HG03175 (cell line): ENCODE measurements at regions not wholly inside any gene's neighbourhood (a gene's known extent, or its start where the extent isn't known, plus 50 kb on each side); places are given as distances from the start of the nearest gene placed in this dataset.
"Not testable (repeated sequence)": the region's sequence is repeated elsewhere in the genome, so short reads cannot be mapped to it uniquely, and the experiment has no call there.

Experiments
- ATAC-seq: cut with Tn5 transposase; IDR thresholded peaks from one replicate; pipeline ENCODE4 v1.9.1; 2021; ENCODE audit warnings: mild to moderate bottlenecking, moderate library complexity; ENCODE audit not compliant: unreplicated experiment

DNA sequence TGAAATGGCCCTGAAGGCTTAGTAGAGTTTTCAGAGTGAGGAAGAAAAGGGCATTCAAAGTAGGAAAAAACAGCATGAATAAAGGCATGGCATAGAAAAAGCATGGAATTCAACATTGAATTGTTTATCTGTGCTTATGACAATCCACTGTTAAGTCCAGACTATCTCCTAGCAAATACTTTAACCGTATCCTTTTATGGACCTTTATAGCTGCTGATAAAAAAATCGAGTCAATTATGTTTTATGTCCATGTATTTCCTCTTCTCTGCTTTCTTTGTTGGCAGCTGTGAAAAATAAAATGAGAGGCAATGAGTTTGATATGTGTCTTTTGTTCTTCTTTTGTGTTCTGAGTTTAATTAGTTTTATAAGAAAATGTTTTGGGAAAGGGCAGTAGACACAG lies 70.4 kb downstream of the TDRD15 start:
- no peak for ATAC-seq

GRCh38 chr2:21194858-21195271 lies 71.1 kb downstream of the TDRD15 start:
- ATAC-seq = no peak

DNA sequence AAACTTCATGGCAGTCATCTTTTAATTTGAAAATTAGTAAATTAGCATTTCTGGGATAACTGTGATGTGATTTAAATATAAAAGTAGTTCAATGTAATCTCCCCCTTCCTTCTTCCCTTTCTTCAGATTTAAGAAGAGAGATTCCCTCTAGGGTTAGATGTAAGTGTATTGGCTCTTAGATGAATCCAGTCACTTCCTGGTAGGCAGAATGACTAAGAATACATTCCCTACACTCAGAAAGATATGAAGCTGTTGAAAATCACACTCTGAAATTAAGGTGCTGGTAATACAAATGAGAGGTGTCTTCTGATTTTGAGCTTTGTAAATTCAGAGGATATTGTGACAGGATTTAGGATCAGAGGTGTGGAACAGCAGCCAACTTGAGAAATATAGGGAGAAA lies 71.6 kb downstream of the TDRD15 start:
- no peak for ATAC-seq

DNA sequence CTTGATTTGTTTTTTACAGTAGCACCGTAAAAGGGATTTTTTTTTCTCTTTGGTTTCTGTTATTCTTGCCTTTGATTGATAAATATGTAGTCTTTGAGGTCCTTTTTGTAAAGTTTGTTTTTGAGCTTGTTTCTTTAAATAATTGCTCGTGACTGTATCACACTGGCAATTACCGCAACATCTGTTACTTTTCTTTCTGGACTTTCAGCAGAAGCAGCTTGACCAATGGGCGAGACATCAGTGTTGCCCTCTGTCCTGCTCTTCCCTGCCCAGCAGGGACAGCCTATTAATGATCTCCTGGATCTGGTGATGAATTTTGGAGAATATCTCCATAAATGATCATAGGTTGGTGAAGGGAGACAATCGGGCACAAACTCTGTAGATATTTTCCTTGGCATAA lies 74.9 kb downstream of the TDRD15 start:
- ATAC-seq = no peak

DNA sequence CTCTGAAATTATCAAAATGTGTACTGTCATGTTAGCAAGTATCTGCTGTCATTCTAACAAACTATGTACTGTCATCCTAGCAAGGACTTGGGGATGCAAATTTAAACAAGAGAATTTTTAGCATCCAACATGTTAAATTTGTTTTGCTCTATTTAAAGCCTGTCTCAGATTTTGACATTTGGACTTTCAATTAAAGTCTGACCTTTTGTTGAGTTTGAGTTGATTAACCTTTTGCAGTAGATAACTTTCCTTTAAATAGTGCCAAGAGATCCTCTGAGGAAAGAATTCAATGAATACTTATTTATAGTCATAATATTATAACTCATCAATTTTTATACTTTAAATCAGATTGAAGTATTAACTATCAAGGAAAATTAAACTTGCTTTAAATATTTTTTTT lies 80.2 kb downstream of the TDRD15 start:
- ATAC-seq = no peak

DNA sequence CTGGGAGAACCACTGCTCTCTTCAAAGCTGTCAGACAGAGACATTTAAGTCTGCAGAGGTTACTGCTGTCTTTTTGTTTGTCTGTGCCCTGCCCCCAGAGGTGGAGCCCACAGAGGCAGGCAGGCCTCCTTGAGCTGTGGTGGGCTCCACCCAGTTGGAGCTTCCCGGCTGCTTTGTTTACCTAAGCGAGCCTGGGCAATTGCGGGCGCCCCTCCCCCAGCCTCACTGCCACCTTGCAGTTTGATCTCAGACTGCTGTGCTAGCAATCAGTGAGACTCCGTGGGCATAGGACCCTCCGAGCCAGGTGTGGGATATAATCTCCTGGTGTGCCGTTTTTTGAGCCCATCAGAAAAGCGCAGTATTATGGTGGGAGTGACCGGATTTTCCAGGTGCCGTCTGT lies 90.3 kb downstream of the TDRD15 start:
- not testable (repeated sequence) for ATAC-seq

- ATAC-seq = no peak
Observed at GRCh38 chr2:21217442-21217841, 93.7 kb downstream of the TDRD15 start.

DNA sequence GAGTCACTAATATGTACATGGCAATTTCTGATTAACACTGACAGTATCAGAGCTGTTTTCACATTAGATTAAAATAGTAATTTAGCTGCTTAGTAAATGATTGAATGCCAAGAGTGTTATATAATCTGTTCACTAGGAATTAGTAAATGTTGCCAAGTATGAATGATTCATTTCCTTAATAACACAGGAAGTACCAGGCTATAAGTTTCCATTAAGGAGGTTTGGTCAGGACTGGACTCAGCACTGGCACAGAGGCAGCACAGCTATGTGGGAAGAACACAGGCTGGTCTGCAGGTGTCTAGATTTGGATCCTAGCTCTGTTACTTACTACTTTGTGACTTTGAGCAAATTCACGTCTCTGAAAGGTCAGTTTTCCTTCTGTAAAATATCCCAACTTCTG lies 97.2 kb downstream of the TDRD15 start:
- ATAC-seq = no peak

GRCh38 chr2:21223618-21224017 lies 99.8 kb downstream of the TDRD15 start:
- ATAC-seq = no peak

- no peak for ATAC-seq
Observed at GRCh38 chr2:21228041-21228895, 104.5 kb downstream of the TDRD15 start.

DNA sequence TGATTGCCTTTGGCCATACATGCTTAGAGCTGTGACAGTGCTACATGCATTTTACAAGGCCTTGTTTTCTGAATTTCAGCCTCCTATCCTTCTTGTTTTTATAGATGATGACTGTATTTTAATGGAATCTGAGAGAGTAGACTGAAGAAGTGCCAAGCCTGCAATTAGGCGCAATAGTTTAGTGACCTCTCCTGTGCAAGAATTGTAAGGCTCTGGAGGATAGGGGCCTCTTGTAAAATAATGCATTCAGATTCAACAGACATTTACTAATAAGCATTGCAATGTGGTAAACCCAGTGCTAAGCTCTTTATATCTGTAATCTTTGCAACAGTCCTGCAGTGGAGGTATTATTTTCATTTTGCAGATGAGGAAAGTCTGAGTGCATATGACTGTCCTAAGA lies 105.5 kb downstream of the TDRD15 start:
- ATAC-seq = no peak

GRCh38 chr2:21230140-21230539 lies 106.4 kb downstream of the TDRD15 start:
- no peak for ATAC-seq

DNA sequence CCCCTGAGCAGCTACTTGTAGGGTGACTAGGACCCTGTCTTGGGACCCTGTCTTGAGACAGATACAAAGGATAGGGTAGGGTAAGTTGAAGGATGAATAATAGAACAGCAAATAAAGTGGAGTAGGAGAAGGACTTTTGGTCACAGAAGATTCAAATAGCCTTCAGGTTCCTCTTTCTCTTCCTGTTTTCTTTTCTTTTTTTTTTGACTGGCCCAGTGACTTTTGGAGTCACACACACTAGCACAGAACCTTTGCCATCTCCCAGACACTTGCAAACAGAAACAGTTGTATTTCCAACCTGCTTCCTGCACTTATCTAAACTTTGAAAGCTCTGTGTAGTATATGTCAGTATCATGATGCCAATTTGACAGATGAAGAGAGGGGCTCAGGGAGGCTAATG lies 108.2 kb downstream of the TDRD15 start:
- no peak for ATAC-seq

DNA sequence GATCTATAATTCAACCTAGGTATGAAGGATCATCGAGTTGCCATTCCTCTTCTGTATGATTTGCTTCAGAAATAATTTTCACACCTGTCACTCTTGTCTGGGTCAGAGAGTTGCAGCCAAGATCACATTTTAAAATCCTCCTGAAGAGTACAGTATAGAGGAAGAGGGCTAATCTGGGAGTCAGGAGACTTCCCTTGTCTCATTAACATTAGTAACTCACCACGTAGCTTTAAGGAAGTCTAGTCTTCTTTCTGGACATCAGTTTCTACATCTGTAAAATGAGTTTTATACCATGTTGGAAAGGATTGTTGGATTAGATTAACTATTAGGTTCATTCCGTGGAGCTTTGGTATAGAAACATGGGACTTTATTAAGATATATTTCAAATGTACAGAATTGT lies 109.4 kb downstream of the TDRD15 start:
- no peak for ATAC-seq

- no peak for ATAC-seq
Observed at GRCh38 chr2:21234001-21234400, 110.2 kb downstream of the TDRD15 start.

GRCh38 chr2:21234464-21235120 lies 110.8 kb downstream of the TDRD15 start:
- no peak for ATAC-seq

DNA sequence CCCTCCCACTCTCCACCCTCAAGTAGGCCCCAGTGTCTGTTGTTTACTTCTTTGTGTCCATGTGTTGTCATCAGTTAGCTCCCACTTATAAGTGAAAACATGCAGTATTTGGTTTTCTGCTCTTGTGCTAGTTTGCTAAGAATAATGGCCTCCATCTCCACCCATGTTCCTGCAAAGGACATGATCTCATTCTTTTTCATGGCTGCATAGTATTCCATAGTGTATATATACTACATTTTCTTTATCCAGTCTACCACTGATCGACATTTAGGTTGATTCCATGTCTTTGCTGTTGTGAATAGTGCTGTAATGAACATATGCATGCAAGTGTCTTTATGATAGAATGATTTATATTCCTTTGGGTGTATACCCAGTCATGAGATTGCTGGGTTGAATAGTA lies 116.0 kb downstream of the TDRD15 start:
- not testable (repeated sequence) for ATAC-seq

- no peak for ATAC-seq
Observed at GRCh38 chr2:21244161-21244560, 120.4 kb downstream of the TDRD15 start.

- ATAC-seq = no peak
Observed at GRCh38 chr2:21245565-21245964, 121.8 kb downstream of the TDRD15 start.

- ATAC-seq = no peak
Observed at GRCh38 chr2:21249367-21249766, 125.6 kb downstream of the TDRD15 start.

GRCh38 chr2:21250673-21251072 lies 126.9 kb downstream of the TDRD15 start:
- no peak for ATAC-seq

DNA sequence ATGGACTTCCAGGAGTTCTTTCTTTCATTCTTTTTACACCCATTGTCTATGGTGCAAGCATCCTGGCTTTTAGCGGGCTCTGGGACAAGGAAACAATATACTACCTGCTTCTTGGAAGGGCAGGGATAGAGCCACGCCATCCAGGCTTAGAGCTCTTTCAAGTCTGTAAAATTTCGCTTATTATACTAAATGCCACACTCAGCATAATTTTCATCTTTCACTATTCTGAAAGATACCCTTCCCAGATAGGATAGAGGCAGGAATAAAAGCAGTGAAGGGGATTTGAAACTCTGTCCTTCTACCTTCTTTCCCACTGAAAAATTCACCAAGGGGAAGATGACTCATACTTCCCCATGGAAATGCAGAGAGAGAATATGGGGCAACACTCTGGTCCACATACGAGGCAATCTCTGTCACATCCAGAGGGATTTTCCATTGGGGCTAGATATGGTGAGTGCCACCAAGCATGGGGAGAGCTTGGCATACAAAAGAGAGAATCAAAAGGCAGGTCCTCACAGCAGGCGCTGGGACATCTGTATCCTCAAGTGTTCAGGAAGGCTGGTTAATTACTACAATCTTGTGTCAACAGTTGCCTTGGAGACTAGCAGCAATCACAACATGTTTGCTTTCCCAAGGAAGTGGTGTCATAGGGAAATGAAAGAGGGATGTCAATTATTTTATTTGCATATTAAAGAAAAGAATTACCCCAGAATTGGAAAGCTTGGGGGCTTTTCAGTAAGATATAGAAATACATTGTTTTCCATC lies 127.6 kb downstream of the TDRD15 start:
- no peak for ATAC-seq
